NCI-H69 (cell line): ENCODE measurements at regions not wholly inside any gene's neighbourhood (a gene's known extent, or its start where the extent isn't known, plus 50 kb on each side); places are given as distances from the start of the nearest gene placed in this dataset.
"Not testable (repeated sequence)": the region's sequence is repeated elsewhere in the genome, so short reads cannot be mapped to it uniquely, and the experiment has no call there.

Source experiments
- DNase-seq: peaks from one replicate; lab custom pipeline; 2025; lab: John Stamatoyannopoulos, UW

- DNase-seq = no peak
These were observed 121.6 kb upstream of the PPP1R26 start for GRCh38 chr9:135357863-135358551.

- no peak for DNase-seq
These were observed 121.0 kb upstream of the PPP1R26 start for GRCh38 chr9:135358552-135358940.

- no peak for DNase-seq
These were observed 119.8 kb upstream of the PPP1R26 start for GRCh38 chr9:135359764-135360163.

GRCh38 chr9:135360617-135361016 is 119.0 kb upstream of the PPP1R26 start:
- DNase-seq = no peak

- not testable (repeated sequence) for DNase-seq
These were observed 117.9 kb upstream of the PPP1R26 start for GRCh38 chr9:135361668-135362067.

GRCh38 chr9:135363596-135363995 is 116.0 kb upstream of the PPP1R26 start:
- peak; percentile 98 for DNase-seq

GRCh38 chr9:135365013-135365768 is 114.4 kb upstream of the PPP1R26 start:
- peak; percentile 65 for DNase-seq

GRCh38 chr9:135366104-135366503 is 113.5 kb upstream of the PPP1R26 start:
- DNase-seq = no peak

GRCh38 chr9:135369412-135369990 is 110.1 kb upstream of the PPP1R26 start:
- peak; percentile 98 for DNase-seq

- DNase-seq = peak; percentile 88
These were observed 108.9 kb upstream of the PPP1R26 start for GRCh38 chr9:135370411-135371375.

- peak; percentile 95 for DNase-seq
These were observed 108.0 kb upstream of the PPP1R26 start for GRCh38 chr9:135371535-135371934.

- DNase-seq = no peak
These were observed 107.5 kb upstream of the PPP1R26 start for GRCh38 chr9:135372036-135372435.

- DNase-seq = no peak
These were observed 107.0 kb upstream of the PPP1R26 start for GRCh38 chr9:135372501-135373008.

GRCh38 chr9:135373151-135373685 is 106.4 kb upstream of the PPP1R26 start:
- no peak for DNase-seq

- DNase-seq = no peak
These were observed 105.8 kb upstream of the PPP1R26 start for GRCh38 chr9:135373820-135374219.

GRCh38 chr9:135374591-135374990 is 105.0 kb upstream of the PPP1R26 start:
- DNase-seq = peak; percentile 73

GRCh38 chr9:135375001-135375400 is 104.6 kb upstream of the PPP1R26 start:
- DNase-seq = no peak

GRCh38 chr9:135376511-135377265 is 102.9 kb upstream of the PPP1R26 start:
- peak; percentile 72 for DNase-seq

GRCh38 chr9:135377431-135377830 is 102.2 kb upstream of the PPP1R26 start:
- DNase-seq = no peak

- DNase-seq = no peak
These were observed 100.8 kb upstream of the PPP1R26 start for GRCh38 chr9:135378751-135379150.
